ENCODE measurements at regions not wholly inside any gene's neighbourhood (a gene's known extent, or its start where the extent isn't known, plus 50 kb on each side); places are given as distances from the start of the nearest gene placed in this dataset.

DNA sequence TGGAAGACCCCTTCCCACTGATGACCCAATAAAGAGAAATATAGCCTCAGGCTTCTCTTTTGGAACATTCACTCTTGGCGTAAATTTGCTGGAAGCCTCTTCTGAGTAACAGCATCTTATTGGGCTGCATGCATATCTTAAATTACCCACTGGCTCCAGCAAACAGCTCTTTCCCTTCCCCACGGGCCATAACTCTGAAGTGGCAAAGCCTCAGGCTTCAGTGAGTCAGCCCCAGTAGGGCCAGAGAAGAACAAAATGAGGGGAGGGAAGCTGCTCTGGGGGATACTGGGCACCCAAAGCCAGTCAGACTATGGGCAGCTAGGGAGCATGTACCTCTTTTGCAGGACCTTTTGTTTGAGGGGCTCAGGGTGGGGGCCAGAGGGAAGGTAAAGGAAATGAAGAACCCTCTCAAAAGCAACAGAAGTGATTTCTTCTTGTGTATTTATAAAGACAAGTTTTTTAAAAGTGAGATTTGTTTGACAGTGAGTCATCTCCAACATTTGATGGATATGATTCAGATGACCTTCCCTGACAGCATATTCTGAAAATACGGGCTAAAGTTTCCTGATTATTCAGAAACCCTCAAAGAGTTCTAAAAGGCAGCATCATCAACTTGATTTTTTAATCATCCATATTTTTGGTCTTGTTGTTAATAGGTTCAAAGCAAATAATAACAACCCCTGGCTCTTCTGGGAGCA, 203.4 kb downstream of the KIF18A start:
- no peak for DNase-seq

DNA sequence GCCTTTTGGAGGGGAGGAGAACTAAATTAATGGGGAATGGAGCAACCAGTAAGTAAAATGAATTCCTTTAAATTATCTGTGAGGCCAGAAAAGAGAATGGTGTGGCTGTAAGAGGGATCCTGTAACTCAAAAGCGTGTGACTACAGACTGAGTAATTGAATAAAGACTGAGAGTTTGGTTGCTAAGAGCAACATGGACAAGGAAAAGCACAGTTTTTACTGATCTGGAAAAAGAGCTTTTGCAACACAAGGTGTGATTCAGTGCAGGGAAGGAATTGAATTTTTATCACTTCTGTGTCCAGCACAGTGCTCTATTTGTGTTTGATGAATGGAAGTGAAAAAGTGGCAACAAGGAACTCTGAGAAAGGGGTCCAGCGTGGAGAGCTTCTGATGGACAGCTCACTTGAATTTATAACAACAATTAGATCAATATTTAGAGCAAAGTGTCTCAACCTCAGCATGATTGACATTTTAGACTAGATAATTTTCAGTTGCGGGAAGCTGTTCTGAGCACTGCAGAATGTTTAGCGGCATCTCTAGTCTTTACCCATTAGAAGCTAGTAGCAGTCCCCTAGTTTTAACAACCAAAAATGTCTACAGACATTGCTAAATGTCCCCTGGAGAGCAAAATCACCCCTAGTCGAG, 202.8 kb upstream of the BDNF start:
- DNase-seq = no peak

DNA sequence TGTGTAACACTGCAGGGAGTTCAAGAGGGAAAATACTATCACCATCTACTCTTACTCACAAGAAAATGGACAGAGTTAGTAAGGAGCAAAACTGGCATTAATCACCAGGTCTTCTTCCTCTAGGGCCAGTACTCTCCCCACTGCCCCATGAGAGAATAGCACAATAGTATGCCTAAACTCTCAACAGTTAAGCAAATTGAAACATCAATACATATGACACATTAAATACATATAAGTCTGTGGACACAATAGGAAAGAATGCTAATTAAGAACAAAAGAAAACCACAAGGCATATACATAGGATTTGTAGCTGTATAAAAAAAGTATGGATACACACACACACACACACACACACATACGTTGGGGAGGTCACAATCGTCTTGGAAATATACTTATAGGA, 197.9 kb upstream of the BDNF start:
- DNase-seq = no peak

DNA sequence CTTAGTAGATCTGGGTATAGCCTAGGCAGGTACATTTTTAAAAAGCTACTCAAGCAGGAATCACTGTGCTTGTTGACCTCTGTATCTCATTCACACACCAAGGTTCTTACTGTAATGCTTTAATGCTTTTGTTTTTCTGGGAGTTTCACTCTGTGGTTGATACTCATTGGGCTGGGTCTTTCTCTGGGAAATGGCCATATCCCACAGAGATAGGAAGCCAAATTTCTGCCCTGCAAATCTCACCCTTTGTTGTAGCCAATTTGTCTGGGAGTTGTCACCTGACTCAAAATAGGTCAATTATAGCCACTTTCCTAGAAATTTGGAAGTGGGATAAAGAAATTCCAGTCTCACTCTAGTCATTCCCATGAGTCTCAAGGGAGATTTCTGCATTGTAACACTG, 195.8 kb upstream of the BDNF start:
- no peak for DNase-seq

DNA sequence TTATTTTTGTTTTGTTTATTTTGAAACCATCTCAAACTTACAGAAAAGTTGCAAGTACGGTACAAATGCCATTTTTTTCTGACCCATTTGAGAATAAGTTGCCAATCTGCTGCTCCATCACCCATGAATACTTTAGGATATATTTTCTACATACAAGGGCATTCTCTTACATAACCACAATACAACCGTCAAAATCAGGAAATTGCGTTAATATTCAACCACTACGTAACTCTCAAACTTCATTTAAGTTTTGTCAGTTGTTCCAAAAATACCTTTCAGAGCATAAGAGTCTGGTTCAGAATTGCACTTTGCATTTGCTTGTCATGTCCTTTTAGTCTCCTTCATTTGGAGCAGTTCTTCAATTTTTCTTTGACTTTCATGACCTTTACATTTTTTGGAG, 194.3 kb upstream of the BDNF start:
- no peak for DNase-seq

DNA sequence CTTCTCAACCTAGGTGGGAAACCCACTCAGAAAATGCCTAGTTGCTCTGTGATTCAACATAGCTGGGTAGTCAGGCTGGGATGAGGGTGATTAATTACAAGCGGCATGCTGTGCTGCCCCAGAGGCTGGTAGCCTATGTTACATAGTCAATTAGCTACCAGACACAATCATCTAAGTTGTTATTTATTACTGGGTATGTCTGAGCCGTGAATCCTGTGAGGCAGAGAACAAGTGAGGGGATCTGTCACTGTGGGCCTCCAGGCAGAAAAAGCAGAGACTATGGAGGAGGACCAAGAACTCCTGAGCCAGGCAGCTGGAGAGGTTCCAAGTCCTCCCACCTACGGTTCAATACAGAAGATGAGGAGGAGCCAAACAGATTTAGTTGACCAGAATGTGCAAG, 186.6 kb upstream of the BDNF start:
- DNase-seq = no peak

DNA sequence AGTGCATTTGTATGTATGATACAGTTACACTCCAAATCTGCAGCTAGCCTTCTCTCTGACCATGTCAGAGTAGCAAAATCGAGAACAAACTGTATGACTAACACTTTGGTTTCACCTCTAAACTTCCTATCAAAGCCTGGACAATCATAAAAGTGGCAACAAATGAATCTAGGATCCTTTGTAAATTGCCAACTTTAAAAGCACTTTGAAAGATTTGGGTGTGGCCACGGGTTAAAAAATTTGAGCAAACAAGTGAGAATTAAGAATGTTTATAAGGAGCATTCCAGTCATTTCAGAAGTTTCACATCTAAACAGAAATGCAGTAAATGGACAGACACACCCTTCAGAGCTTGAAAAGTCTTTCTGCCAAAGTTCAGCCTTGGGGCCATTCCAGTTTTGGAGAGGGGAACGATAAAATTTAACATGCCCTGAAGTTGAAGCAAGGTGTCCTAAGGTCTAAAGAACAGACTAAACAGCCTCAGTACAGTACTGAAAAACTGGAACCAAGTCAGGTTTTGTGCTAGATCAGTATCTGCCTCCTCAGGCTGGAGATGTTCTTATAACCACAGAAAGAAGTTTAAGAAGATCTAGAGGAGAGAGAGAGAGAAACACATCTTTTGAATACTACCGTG, 181.9 kb upstream of the BDNF start:
- no peak for DNase-seq

DNA sequence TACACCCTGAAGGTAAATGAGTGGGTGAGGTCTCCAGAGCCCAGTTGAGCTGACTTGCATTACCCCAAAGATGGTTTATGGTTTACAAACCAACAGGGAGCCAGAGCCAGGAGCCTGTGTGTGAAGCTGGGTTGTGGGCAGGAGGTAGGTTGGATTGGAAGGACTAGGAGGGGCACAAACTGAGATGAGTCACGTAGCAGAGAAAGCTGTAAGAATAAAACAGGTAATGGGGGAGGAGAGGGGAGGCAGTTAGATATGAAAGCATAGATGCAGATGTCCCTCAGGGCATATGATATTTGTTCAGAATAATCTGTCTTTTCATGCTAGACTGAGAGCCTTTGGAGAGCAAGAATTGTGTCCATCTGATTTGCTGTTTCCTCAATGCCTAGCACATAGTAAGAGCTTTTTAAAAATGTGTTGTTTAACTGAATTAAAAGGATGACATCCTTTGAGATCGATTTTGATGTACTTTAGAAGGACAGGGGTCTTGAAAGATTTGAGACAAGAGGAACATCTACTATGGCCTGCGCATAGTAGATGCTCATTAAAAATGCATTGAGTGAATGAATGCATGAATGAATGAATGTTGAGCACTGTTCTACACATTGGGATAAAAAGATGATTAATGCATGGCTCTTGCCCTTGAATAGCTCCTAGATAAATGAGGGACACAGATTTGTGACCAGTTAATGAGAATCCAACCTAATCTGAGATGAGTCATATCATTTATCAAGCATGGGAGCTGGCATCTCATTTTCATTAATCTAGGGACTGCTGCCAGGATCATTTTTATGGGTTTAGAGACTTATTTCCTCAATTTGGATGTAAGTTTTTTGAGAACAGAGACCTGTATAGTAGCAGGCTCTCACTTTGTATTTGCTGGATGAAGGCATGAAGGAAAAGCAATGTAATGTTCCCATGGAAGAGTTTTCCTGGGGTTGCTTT, 175.8 kb upstream of the BDNF start:
- no peak for DNase-seq

DNA sequence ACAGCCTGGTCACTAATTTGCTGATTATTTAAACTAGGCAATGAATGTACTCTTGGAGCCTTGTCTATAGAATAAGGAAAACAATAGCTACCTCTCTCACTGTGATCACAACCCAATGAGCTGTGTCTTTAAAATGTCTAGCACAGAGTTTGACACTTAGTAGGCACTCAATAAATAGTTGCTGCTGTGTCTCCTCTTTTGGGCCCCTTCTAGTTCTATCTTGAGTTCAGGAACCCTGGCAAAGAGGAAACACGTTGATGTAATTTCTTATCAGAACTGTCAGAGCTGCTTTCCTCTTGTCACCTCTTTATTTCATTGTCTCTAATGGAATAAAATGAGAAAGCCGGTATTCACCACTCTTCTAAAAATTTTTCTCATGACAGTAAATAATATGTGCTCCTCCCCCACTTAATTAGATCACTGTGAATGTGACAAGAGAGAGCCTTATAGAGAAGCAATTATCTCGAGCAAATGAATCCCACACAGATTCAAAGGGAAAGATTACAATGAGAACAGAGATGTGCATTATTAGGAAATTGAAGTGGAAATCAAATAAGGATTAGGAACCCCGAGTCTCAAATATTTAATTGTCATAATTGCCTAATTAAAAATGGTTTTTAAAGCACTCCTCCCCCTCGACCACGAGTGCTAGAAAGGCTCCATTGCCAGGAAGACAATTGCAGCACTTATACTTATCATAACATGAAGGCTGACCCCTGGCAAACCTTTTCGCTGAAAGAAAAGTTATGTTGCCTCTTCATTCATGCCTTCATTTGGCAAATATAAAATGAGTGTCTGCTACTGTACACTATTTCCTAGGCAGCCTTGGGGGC, 175.0 kb upstream of the BDNF start:
- no peak for DNase-seq

DNA sequence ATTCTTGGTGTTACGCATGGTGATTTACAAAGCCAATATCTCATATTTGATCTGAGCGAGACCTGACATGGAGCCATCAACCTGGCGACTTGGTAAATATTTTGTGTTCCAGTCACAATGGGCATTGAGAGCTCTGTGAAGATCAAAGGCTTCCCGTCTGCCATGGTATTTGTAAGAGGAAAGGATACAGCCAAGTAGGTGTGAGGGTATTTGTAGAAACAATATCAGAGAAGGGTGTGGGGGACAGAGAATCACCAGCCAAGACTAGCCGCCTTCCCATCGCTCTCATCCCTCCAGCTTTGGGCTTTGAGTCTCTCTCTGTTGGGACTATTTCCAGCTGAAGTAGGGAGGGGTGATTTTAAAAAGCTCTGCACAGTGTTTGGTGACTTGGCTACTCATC, 173.4 kb upstream of the BDNF start:
- no peak for DNase-seq

DNA sequence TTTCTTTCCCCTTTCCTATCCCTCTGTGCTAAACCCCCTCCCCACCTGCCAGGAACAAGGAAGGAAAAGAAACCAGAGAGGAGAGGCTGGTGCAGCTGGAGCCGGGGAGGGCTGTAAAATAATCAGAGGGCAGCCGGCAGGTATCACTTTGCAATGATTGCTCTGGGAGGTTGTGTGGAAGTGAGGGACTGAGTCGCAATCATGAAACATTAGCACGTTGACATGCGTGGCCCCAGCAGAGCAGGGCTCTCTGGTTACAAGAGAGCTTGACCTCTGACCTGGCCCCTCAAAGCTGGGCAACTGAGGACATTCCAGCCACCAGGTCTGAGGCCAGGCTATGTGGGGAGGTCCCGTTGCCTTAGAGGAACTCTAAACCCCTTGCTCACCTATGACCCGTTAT, 170.8 kb upstream of the BDNF start:
- DNase-seq = no peak

DNA sequence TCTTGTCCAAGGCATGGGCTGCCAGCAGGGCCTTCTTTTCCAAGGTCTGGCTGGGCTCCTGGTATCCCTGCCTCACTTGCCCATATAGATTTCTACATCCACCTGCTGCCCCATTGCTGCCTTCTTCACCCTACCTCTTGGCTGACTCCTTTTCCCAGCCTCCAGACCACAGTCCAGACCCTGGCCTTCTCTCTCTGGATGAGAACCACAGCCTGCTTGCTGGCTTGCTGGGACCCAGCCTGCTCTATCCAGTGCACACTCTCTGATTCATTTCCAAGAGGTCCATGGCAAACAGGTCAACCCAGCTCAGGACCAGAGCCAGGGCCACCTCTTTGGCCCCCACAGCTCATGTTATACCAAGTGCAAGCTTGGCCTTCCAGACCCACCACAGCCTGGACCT, 169.4 kb upstream of the BDNF start:
- DNase-seq = no peak

DNA sequence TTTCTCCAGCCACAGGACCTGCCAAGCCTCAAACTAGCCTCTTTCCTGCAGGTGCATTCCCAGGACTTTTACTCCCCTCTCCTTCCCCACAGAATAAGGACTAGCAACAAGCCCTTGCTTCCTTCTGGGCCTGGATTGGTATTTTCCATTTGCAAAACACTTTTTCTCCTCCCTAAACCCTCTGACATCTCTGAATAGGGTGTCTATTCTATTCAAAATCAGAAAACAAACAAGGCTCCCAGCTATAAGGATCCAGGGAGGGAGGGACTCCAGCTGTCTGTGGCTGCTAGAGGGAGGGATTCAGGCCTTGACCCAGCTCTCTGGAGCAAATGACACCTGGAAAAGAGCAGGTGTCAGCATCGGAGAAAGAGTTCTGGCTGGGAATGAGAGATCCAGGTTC, 168.5 kb upstream of the BDNF start:
- no peak for DNase-seq

DNA sequence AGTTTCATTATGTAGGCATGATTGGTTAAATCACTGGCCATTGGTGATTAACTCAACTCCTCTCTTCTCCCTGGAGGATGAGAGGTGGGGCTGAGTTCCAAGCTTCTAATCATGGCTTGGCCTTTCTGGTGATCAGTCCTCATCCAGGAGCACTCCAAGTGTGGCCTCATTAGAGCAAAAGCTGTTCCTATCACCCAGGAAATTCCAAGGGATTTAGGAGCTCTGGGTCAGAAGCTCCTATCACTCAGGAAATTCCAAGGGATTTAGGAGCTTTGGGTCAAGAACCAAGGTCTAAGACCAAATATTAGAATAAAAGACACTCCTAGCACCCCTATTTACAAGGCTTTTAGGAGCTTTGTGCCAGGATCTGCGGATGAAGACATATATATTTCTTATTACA, 168.0 kb upstream of the BDNF start:
- no peak for DNase-seq

DNA sequence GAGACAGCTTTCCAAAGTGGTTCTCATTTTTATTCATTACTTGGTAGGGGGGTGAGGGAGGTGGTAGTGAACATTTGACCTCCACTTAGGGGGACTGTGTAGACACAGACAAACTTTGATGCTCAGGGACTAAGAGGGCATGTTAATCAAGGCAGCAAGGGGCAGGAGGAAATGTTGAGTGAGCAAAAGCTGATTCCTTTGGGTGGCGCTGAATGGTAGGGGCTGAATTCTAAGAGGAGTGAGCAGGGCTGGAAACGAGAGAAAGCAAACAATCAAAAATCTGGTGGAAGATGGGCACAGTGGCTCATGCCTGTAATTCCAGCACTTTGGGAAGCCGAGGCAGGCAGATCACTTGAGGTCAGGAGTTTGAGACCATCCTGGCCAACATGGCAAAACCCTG, 164.8 kb upstream of the BDNF start:
- DNase-seq = no peak

DNA sequence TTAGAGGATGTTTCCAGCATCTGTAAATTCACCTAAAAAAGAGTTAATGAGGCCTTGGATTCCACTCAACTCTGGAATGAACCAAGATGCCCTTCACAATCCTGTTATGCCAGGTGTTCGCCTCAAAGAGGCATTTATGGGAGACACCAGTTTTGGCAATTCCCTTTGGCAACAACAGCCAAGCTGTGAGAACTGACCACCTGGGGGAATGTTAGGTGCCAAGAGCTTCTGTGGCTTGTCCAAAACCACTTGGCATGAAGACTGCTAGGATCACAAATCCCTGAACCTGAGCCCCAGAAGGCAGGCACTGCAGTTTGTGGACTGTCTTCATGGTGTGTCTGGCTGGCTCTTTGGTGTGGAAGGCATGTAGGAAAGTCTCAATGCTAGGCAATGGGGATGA, 164.4 kb upstream of the BDNF start:
- DNase-seq = no peak

DNA sequence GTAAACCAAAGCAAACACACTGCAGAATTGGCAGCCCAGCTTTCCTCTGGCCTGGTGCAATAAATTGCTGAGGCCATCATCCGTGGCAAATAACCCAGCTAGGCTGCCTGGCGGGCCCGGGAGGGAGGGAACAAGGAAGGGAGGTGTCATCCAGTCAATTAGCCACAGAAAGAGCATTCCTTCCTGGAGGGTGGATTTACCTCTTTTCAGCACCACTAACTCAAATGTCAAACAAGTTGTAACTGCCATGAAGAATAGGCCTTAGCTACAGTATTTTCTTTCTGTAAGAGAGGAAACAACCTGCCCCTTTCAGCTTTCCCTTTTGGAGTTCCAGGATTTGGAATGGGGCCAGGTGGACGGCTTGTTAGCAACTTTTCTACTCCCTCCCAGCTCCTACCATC, 163.8 kb upstream of the BDNF start:
- DNase-seq = no peak

DNA sequence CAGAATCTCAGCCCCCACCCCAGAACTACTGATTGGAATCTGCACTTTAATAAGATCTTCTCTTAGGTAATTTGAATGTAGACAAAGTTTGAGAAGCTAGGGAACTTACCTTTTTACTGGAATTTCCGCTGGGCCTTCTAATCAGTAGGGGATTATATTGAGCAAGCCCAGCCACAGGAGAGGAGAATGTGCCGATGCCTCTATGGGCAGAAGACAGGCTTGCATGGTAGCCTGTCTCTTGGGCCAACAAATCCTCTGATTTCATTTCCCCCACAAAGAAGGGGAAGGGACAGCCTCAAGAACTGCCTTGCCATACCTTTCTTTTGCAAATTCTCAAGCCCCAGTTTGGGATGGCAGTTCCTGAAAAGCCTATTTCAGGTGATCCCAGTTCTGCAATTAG, 163.4 kb upstream of the BDNF start:
- DNase-seq = no peak

DNA sequence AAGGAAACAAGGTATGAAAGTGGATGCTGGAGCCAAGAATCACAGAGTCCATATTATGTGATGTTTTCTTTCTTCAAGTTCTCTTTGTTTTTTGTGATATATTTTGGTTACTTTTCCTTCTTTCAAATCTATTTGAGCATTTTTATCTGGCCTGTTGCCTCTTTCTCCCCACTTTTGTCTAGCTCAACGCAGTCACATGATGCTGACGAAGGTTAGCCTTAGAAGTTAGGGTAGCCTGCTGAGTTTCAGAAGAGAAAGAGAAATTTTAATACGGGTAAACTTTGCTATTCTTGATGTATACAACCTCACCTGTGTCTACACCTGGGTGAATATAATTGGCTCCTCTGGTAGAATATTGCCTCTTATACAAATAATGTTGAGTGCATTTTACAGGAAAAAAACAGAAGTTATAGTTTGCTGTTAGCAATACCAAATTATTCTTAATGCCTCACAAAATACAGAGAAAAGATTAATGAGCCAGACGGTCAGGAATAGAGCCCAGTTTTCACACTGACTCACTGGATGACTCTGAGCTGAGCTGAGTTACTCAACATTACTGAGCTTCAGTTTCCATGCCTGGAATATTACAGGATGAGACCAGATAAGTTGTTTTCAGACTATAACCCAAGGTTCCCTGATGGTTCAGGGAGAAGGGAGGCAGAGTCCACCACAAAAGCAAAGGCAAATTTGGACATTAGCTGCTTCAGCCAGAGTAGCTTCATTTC, 161.6 kb upstream of the BDNF start:
- no peak for DNase-seq

DNA sequence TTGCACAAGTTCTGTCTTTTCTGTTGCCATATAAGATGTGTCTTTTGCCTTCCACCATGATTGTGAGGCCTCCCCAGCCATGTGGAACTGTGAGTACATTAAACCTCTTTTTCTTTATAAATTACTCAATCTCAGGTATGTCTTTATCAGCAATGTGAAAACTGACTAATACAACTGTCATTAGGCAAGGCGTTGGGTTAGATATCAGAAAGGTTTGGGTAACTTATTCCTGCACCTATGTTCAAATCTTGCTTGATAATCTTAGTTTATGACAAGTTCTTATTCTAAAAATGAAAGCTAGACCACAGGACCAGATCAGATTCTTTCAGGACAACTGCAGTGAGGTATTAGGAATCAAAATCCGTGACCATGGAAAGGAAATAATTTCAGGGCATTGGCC, 160.6 kb upstream of the BDNF start:
- no peak for DNase-seq

DNA sequence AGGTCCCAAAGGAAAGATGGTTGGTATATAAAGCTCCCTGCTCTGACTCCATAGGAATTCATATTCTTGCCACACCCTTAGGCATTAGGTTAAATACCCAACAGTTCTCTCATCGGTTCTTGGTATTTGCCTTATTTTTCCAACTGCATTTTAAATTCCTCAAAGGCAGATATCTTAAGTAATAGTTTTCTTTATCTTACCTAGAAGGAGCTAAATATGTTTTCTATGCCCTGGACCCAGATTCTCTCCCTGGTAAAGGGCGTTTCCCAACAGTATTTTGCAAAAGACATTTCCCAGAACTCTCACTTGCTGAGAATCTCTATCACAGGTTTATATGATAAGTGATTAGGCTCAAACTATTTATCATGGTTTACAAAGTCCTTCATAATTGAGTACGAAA, 158.6 kb upstream of the BDNF start:
- DNase-seq = no peak

DNA sequence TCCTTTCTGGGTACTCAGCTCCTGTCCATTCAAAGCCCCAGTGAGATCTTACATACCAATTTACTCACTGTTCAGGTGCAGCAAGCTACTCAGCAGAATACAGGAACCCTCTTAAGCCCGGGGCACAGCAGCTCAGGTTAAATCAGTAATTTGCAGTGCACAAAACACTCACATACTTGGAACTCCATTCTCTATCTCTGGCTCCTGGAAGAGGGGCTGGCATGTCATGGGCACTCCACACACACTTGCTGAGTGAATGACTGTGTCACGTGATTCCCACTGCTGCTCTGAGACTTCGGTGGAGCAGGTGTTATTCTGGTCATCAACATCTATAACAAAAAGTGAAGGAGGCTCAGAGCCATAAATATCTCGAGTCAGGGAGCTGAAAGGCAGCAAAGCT, 157.3 kb upstream of the BDNF start:
- DNase-seq = no peak

Data from DMS79 (cell line).